SK-N-SH (cell line): ENCODE measurements at regions not wholly inside any gene's neighbourhood (a gene's known extent, or its start where the extent isn't known, plus 50 kb on each side); places are given as distances from the start of the nearest gene placed in this dataset.

Experiments
- CTCF ChIA-PET: fragments of 300-600, 350-600 bp; formaldehyde crosslinking; extraction: SDS; loops from one replicate; lab custom pipeline; 2021; lab: Yijun Ruan, JAX
- POLR2A ChIA-PET: fragments of 350-600 bp; sonication (Branson Sonifier 250); formaldehyde crosslinking; extraction: SDS; loops from one replicate; lab custom pipeline; 2020; ENCODE audit warnings: antibody characterized with exemption, inconsistent platforms; lab: Yijun Ruan, JAX
- DNase-seq: peaks from one replicate; pipeline ENCODE4 v3.0.0; 2012
- H2AFZ ChIP-seq: fragments of 200-600 bp; sonication (generic); 2 replicates; pipeline ENCODE4 v1.8.1; 2016; ENCODE audit warnings: antibody characterized with exemption, mild to moderate bottlenecking, low read depth
- H3F3A ChIP-seq: fragments of 200-600 bp; sonication (generic); replicated peaks from 2 replicates; pipeline ENCODE3; 2016; ENCODE audit warnings: antibody characterized with exemption, mild to moderate bottlenecking; ENCODE audit not compliant: insufficient read depth
- H3K27ac ChIP-seq, 2 experiments: fragments of 200-500 bp in 1 of 2; fragments of 200-600 bp in 1 of 2; sonication (Bioruptor generic) in 1 of 2; sonication (generic), shearing (Covaris generic) in 1 of 2; 2 replicates each; pipeline versions ENCODE4 v1.5.1 to v1.6.1; 2014 to 2016; ENCODE audit warnings: low read depth in 2 of 2, inconsistent platforms in 1 of 2, low read length in 1 of 2, mild to moderate bottlenecking in 1 of 2, mixed read lengths in 1 of 2
- H3K27me3 ChIP-seq: fragments of 200-600 bp; sonication (generic), shearing (Covaris generic); 2 replicates; pipeline ENCODE4 v1.6.1; 2016; ENCODE audit warnings: mixed run types; ENCODE audit not compliant: insufficient read depth
- H3K36me3 ChIP-seq, 2 experiments: fragments of 200-500 bp in 1 of 2; fragments of 200-600 bp in 1 of 2; sonication (Bioruptor generic) in 1 of 2; sonication (generic) in 1 of 2; replicated peaks in 1 of 2; 2 replicates each; pipeline versions ENCODE3 to v1.5.1; 2014 to 2016; ENCODE audit warnings: low read length in 1 of 2, mild to moderate bottlenecking in 1 of 2; ENCODE audit not compliant: insufficient read depth in 2 of 2, control insufficient read depth in 1 of 2
- H3K4me1 ChIP-seq, 2 experiments: fragments of 200-500 bp in 1 of 2; fragments of 200-600 bp in 1 of 2; sonication (Bioruptor generic) in 1 of 2; sonication (generic), shearing (Covaris generic) in 1 of 2; 2 replicates each; pipeline versions ENCODE4 v1.5.1 to v1.6.1; 2014 to 2016; ENCODE audit warnings: low read depth in 1 of 2, low read length in 1 of 2, mixed run types in 1 of 2; ENCODE audit not compliant: insufficient read depth in 2 of 2, control insufficient read depth in 1 of 2
- H3K4me2 ChIP-seq: fragments of 200-600 bp; sonication (generic), shearing (Covaris generic); 2 replicates; pipeline ENCODE4 v1.6.1; 2017; ENCODE audit warnings: mixed run types
- H3K4me3 ChIP-seq, 2 experiments: fragments of 200-500 bp in 1 of 2; fragments of 200-600 bp in 1 of 2; sonication (Bioruptor generic) in 1 of 2; sonication (generic), shearing (Covaris generic) in 1 of 2; 2 replicates each; pipeline versions ENCODE4 v1.5.1 to v1.8.1; 2014 to 2016; ENCODE audit warnings: low read depth in 2 of 2, inconsistent platforms in 1 of 2, low read length in 1 of 2, mild to moderate bottlenecking in 1 of 2, mixed read lengths in 1 of 2, moderate library complexity in 1 of 2
- H3K79me2 ChIP-seq: fragments of 200-600 bp; sonication (generic); 2 replicates; pipeline ENCODE4 v1.8.1; 2017; ENCODE audit warnings: mild to moderate bottlenecking; ENCODE audit not compliant: insufficient read depth
- H3K9ac ChIP-seq: fragments of 200-600 bp; sonication (generic); 2 replicates; pipeline ENCODE4 v1.6.1; 2017; ENCODE audit warnings: mixed run types
- H3K9me2 ChIP-seq: fragments of 200-600 bp; sonication (generic); 2 replicates; pipeline ENCODE4 v1.6.1; 2017; ENCODE audit warnings: mixed run types
- H3K9me3 ChIP-seq: fragments of 200-600 bp; sonication (generic); 2 replicates; pipeline ENCODE4 v1.6.1; 2017; ENCODE audit warnings: mixed run types, mild to moderate bottlenecking, moderate library complexity
- H4K20me1 ChIP-seq: fragments of 200-600 bp; sonication (generic); 2 replicates; pipeline ENCODE4 v1.6.1; 2017; ENCODE audit warnings: mild to moderate bottlenecking, mixed run types; ENCODE audit not compliant: insufficient read depth
- CHD2 ChIP-seq: fragments of 150-350 bp; IDR thresholded peaks from 2 replicates; pipeline ENCODE4 v1.6.1; 2018; ENCODE audit warnings: low read length; ENCODE audit not compliant: partially characterized antibody
- ELF1 ChIP-seq: IDR thresholded peaks from 2 replicates; pipeline ENCODE4 v1.4.0; 2012
- EZH2phosphoT487 ChIP-seq: fragments of 200-600 bp; sonication (generic); IDR thresholded peaks from 2 replicates; pipeline ENCODE4 v1.6.1; 2017; ENCODE audit warnings: low read depth, mixed run types, mild to moderate bottlenecking, antibody characterized with exemption, moderate library complexity, borderline replicate concordance
- FOSL2 ChIP-seq: IDR thresholded peaks from 2 replicates; pipeline ENCODE4 v1.4.0; 2012; ENCODE audit warnings: low read depth, mild to moderate bottlenecking, moderate library complexity, borderline replicate concordance
- FOXM1 ChIP-seq: IDR thresholded peaks from 2 replicates; pipeline ENCODE4 v1.4.0; 2012; ENCODE audit warnings: low read depth, mild to moderate bottlenecking
- GABPA ChIP-seq: IDR thresholded peaks from 2 replicates; pipeline ENCODE4 v1.4.0; 2012; ENCODE audit warnings: low read depth, mild to moderate bottlenecking
- IRF3 ChIP-seq: fragments of 150-350 bp; IDR thresholded peaks from 2 replicates; pipeline ENCODE4 v1.6.1; 2016; ENCODE audit warnings: mild to moderate bottlenecking, low read depth, low read length
- MEF2A ChIP-seq: IDR thresholded peaks from 2 replicates; pipeline ENCODE4 v1.4.0; 2012; ENCODE audit warnings: low read depth, borderline replicate concordance
- NFIC ChIP-seq: IDR thresholded peaks from 2 replicates; pipeline ENCODE4 v1.4.0; 2012; ENCODE audit warnings: borderline replicate concordance
- NRF1 ChIP-seq: IDR thresholded peaks from 2 replicates; pipeline ENCODE4 v1.6.1; 2012; ENCODE audit warnings: low read depth, mild to moderate bottlenecking, low read length
- PBX3 ChIP-seq: IDR thresholded peaks from 2 replicates; pipeline ENCODE4; 2012
- POLR2AphosphoS5 ChIP-seq: IDR thresholded peaks from 2 replicates; pipeline ENCODE4 v1.6.1; 2012; ENCODE audit warnings: low read depth, low read length
- REST ChIP-seq: IDR thresholded peaks from 2 replicates; pipeline ENCODE4 v1.6.1; 2012; ENCODE audit warnings: mild to moderate bottlenecking, low read depth, low read length, moderate library complexity
- RFX5 ChIP-seq: IDR thresholded peaks from 2 replicates; pipeline ENCODE4 v1.6.1; 2012; ENCODE audit warnings: mild to moderate bottlenecking, improper control_type of control experiment, low read length
- TCF12 ChIP-seq: IDR thresholded peaks from 2 replicates; pipeline ENCODE4 v1.4.0; 2012
- TEAD4 ChIP-seq: IDR thresholded peaks from 2 replicates; pipeline ENCODE4 v1.4.0; 2012; ENCODE audit warnings: mild to moderate bottlenecking, borderline replicate concordance; ENCODE audit not compliant: insufficient read depth
- WGBS: methylation state at CpG from one replicate; pipeline ENCODE4 v1.1.6; 2017; ENCODE audit warnings: low lambda C conversion rate; 5-methylcytosine and 5-hydroxymethylcytosine counted together

GRCh38 chr9:28105001-28105400 is 531.7 kb upstream of the C9orf72 start (continued):
- TF ChIP-seq PBX3 = no peak
- no peak for TF ChIP-seq RFX5
- TF ChIP-seq MEF2A = no peak
- no peak for TF ChIP-seq GABPA
- no peak for TF ChIP-seq EZH2phosphoT487
- no peak for TF ChIP-seq POLR2AphosphoS5
- no peak for TF ChIP-seq REST
- no peak for TF ChIP-seq FOSL2
- no peak for TF ChIP-seq ELF1
- TF ChIP-seq TCF12 = no peak

DNA sequence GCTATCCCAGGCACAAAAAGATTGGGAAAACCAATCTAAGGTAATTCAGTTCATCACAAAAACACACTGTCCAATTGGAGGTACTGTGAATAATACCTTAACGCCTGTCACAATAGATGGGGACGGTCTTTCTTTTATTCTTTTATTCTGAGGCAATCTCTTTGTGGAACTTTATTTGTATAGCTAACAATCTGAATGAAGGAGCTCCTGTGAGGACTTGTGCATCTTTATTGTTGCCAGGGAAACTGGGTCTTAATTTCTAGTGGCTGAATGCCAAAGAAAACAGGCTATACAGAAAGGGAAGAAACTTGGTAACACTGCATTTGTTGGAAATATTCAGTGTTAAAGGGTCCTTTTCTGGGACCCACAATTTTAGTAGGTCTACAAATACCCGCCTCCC is 546.9 kb upstream of the C9orf72 start:
- peaks cover 0 to 15% of the 10 kb centered on the region in 2 experiments; a peak in 2 of 4 replicates for H3K4me1 ChIP-seq
- no peaks in the 10 kb centered on the region for H3F3A ChIP-seq
- H3K79me2 ChIP-seq = no peaks in the 10 kb centered on the region
- WGBS = 74% methylated on average over 3 of the region's 3 CpGs
- no peak overlapping the region for H3K4me3 ChIP-seq
- no peak overlapping the region for H2AFZ ChIP-seq
- H3K27ac ChIP-seq = peak overlapping the region in 1 of 2 experiments; percentile 79; a peak in 2 of 4 replicates
- TF ChIP-seq IRF3 (no peak), PBX3 (no peak), NRF1 (no peak), TEAD4 (no peak), NFIC (0 out of 2 replicates have a peak, but pooled peaks have one; percentile 6), FOXM1 (no peak), CHD2 (no peak)
- H4K20me1 ChIP-seq = no peaks in the 10 kb centered on the region
- peak; percentile 40 for DNase-seq
- no peaks in the 10 kb centered on the region for H3K27me3 ChIP-seq
- ChIA-PET POLR2A (no interaction called here), CTCF (no interaction called here)
- no peaks in the 10 kb centered on the region for H3K9me3 ChIP-seq
- no peaks in the 10 kb centered on the region for H3K36me3 ChIP-seq
- H3K9me2 ChIP-seq = no peaks in the 10 kb centered on the region
- no peak overlapping the region for H3K4me2 ChIP-seq
- H3K9ac ChIP-seq = no peak overlapping the region
